Right lobe of liver (tissue), 6 donors: ENCODE measurements at regions not wholly inside any gene's neighbourhood (a gene's known extent, or its start where the extent isn't known, plus 50 kb on each side); places are given as distances from the start of the nearest gene placed in this dataset.

Experiments
- ATAC-seq, 4 donors: fragments of 200-7000 bp; cut with Tn5 transposase; one replicate each; pipeline ENCODE4 v1.9.1; 2020; ENCODE audit warnings: mild to moderate bottlenecking in 4 of 4, moderate library complexity in 4 of 4
- DNase-seq, 3 donors: peaks; one replicate each; pipeline ENCODE4 v3.0.0-alpha.2; 2020
- H3K27ac ChIP-seq, 3 donors: fragments of 200-600 bp; one replicate each; pipeline ENCODE4 v1.8.0; 2022
- H3K27me3 ChIP-seq, 2 donors: fragments of 200-600 bp; one replicate each; pipeline ENCODE4 v1.8.0; 2022
- H3K36me3 ChIP-seq, 4 donors: fragments of 200-600 bp; sonication (generic) in 1 of 4; one replicate each; pipeline versions ENCODE4 v1.5.1 to v1.8.0; 2017 to 2022; ENCODE audit warnings: control low read depth in 1 of 4
- H3K4me1 ChIP-seq, 4 donors: fragments of 200-600 bp; sonication (generic) in 1 of 4; one replicate each; pipeline versions ENCODE4 v1.5.1 to v1.8.0; 2017 to 2022; ENCODE audit warnings: control low read depth in 1 of 4
- H3K4me3 ChIP-seq, 3 donors: fragments of 200-600 bp; one replicate each; pipeline ENCODE4 v1.8.0; 2022
- H3K9me3 ChIP-seq, 4 donors: fragments of 200-600 bp; sonication (generic) in 1 of 4; one replicate each; pipeline versions ENCODE4 v1.5.1 to v1.8.0; 2017 to 2022; ENCODE audit warnings: control low read depth in 1 of 4
- CTCF ChIP-seq, 4 donors: fragments of 200-600 bp in 3 of 4; fragments of 450-650 bp in 1 of 4; IDR thresholded peaks; one replicate each; pipeline versions ENCODE4 v1.5.1 to v1.8.0; 2016 to 2022; ENCODE audit warnings: antibody characterized with exemption in 4 of 4, mild to moderate bottlenecking in 2 of 4
- POLR2A ChIP-seq: fragments of 450-650 bp; IDR thresholded peaks from one replicate; pipeline ENCODE4 v1.6.1; 2017; ENCODE audit warnings: antibody characterized with exemption, mild to moderate bottlenecking
- WGBS: methylation state at CpG from one replicate; pipeline ENCODE4 v1.1.6; 2018; ENCODE audit warnings: low coverage, low lambda C conversion rate; ENCODE audit not compliant: insufficient coverage; ENCODE audit errors: missing lambda C conversion rate; 5-methylcytosine and 5-hydroxymethylcytosine counted together
- intact Hi-C, 2 donors: fragments of 100-400 bp; cut with DNase I; formaldehyde crosslinking; loops; one replicate each; pipeline versions ENCODE4 v1.11.2 to v1.14.1; 2022
- donor health status: DM: no; HTN: yes; CAD: no.
- donor health status: DM: no; HTN: no; CAD: no.
- donor health status: DM: no; HTN: no; CAD: no.
- donor health status: DM: no; HTN: yes; CAD: no.
- donor health status: DM: no; HTN: yes; CAD: no.

DNA sequence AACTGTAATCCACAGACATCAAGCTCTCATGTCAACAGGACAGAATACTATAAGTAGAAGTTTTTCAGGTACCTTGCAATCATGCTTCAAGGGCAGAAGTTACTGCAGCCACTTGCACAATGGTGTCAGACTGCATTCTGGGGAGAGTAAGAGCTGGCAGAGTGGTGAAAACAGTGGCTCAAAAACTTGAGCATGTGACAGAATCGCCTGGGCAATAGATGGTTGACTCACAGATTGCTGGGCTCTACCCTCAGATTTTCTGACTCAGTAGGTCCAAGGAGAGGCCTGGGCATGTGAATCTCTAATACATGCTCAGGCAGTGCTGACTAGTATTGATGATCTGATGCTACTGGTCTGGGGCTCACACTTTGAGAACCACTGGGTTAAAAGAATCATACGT, 187.8 kb downstream of the TBX5 start:
- Histone ChIP-seq H3K36me3 (no peaks in the 10 kb centered on the region), H3K4me1 (no peaks in the 10 kb centered on the region), H3K27ac (no peak overlapping the region), H3K27me3 (no peaks in the 10 kb centered on the region), H3K4me3 (no peak overlapping the region), H3K9me3 (no peaks in the 10 kb centered on the region)
- no peak for ATAC-seq
- intact Hi-C loops = no loop called here
- 60% methylated on average over 2 of the region's 2 CpGs for WGBS
- DNase-seq = no peak
- TF ChIP-seq CTCF (IDR thresholded peaks at IDR 0.05) = no peak
- TF ChIP-seq POLR2A = no peak

GRCh38 chr12:114215746-114216145, 190.2 kb downstream of the TBX5 start:
- no peak overlapping the region for H3K27ac ChIP-seq
- H3K36me3 ChIP-seq = no peaks in the 10 kb centered on the region
- no peaks in the 10 kb centered on the region for H3K9me3 ChIP-seq
- H3K4me3 ChIP-seq = no peak overlapping the region
- ATAC-seq (no peak), DNase-seq (no peak)
- no peaks in the 10 kb centered on the region for H3K27me3 ChIP-seq
- TF ChIP-seq CTCF (IDR thresholded peaks at IDR 0.05) = no peak
- intact Hi-C loops = no loop called here
- 40% methylated on average over 6 of the region's 6 CpGs for WGBS
- H3K4me1 ChIP-seq = no peaks in the 10 kb centered on the region

DNA sequence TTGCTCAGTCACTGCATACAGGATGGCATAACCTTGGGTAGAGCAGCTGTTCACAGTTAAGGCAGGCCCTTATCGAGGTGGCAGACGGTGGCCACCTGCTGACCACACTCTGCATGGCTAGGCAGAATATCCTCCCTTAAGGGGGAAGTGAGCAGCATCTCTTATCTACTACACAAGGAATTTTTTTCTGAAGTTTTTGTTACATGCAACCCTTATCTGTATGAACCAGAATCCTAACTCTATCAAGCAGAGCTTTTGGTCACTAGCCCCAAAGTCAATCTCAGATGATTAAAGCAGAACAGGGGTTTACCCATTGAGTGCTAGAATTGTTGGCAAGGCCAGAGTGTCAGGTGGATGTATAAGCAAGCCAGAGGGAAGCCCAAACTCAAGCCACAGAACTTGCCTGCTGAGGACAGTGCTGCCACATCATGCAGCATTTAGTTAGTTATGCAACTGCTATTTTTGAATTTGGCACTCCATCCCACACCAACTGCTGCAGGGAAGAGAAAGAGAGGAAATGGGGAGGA, 192.8 kb downstream of the TBX5 start:
- WGBS = 0% methylated on average over 1 of the region's 2 CpGs
- ATAC-seq (peak in 3 of 4 donors; percentile 57 to 73 (median 59)), DNase-seq (no peak)
- Histone ChIP-seq H3K9me3 (no peaks in the 10 kb centered on the region), H3K4me1 (no peaks in the 10 kb centered on the region), H3K36me3 (no peaks in the 10 kb centered on the region), H3K4me3 (no peak overlapping the region), H3K27ac (no peak overlapping the region), H3K27me3 (no peaks in the 10 kb centered on the region)
- TF ChIP-seq CTCF (IDR thresholded peaks at IDR 0.05) (peak in 3 of 4 donors; percentile 5 to 32 (median 17)), POLR2A (no peak)
- intact Hi-C loops = no loop called here

DNA sequence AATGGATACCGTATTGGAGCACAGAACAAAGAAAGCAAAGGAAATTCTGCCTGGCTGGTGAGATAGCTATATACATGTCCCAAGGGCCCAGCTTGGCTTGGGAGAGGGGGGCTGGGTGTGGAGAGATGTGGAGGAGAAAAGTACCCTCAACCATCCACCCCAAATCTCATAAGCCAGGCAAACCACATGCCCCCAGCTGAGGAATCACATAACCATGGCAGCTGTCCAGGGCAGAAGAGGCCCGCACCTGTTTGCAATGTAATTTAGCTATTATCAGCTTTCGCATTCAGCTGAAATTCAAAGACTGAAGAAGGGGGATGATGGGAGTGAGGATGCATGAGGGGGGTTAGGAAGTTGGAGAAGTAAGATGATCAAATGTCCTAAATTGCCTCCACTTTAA, 196.1 kb downstream of the TBX5 start:
- Histone ChIP-seq H3K27ac (no peak overlapping the region), H3K4me1 (no peaks in the 10 kb centered on the region), H3K27me3 (no peaks in the 10 kb centered on the region), H3K4me3 (no peak overlapping the region), H3K9me3 (no peaks in the 10 kb centered on the region), H3K36me3 (no peaks in the 10 kb centered on the region)
- intact Hi-C loops = no loop called here
- TF ChIP-seq POLR2A = no peak
- no peak for TF ChIP-seq CTCF (IDR thresholded peaks at IDR 0.05)
- DNase-seq (no peak), ATAC-seq (no peak)
- WGBS = 65% methylated on average over 3 of the region's 3 CpGs

GRCh38 chr12:114206525-114206924, 199.4 kb downstream of the TBX5 start:
- DNase-seq = no peak
- Histone ChIP-seq H3K36me3 (no peaks in the 10 kb centered on the region), H3K27ac (no peak overlapping the region), H3K4me1 (no peaks in the 10 kb centered on the region), H3K9me3 (no peaks in the 10 kb centered on the region), H3K4me3 (no peak overlapping the region), H3K27me3 (no peaks in the 10 kb centered on the region)
- TF ChIP-seq CTCF (IDR thresholded peaks at IDR 0.05) = no peak
- TF ChIP-seq POLR2A = no peak
- ATAC-seq = no peak
- intact Hi-C loops = no loop called here
